Neuronal stem cell (in vitro differentiated cells): ENCODE measurements at regions not wholly inside any gene's neighbourhood (a gene's known extent, or its start where the extent isn't known, plus 50 kb on each side); places are given as distances from the start of the nearest gene placed in this dataset.

Source experiments
- DNase-seq: peaks from one replicate; pipeline ENCODE4 v3.0.0-alpha.2; 2013; ENCODE audit warnings: low spot score
- H2AFZ ChIP-seq: one replicate; pipeline ENCODE4 v1.6.1; 2013; ENCODE audit warnings: mild to moderate bottlenecking, low read length, inconsistent platforms
- H2AK5ac ChIP-seq: 2 replicates; pipeline ENCODE4 v1.6.1; 2013; ENCODE audit warnings: low read depth, mild to moderate bottlenecking, inconsistent platforms, low read length, moderate library complexity, mixed read lengths
- H2BK120ac ChIP-seq: 2 replicates; pipeline ENCODE4 v1.6.1; 2013; ENCODE audit warnings: low read depth, mild to moderate bottlenecking, inconsistent platforms, low read length, moderate library complexity, mixed read lengths
- H2BK12ac ChIP-seq: one replicate; pipeline ENCODE4 v1.6.1; 2013; ENCODE audit warnings: low read length, inconsistent platforms
- H2BK15ac ChIP-seq: 2 replicates; pipeline ENCODE4 v1.6.1; 2013; ENCODE audit warnings: mild to moderate bottlenecking, low read length, inconsistent platforms, mixed read lengths
- H2BK5ac ChIP-seq: one replicate; pipeline ENCODE4 v1.6.1; 2013; ENCODE audit warnings: inconsistent platforms, mild to moderate bottlenecking, low read length, moderate library complexity
- H3K14ac ChIP-seq: one replicate; pipeline ENCODE4 v1.6.1; 2013; ENCODE audit warnings: low read length, inconsistent platforms
- H3K18ac ChIP-seq: 2 replicates; pipeline ENCODE4 v1.6.1; 2013; ENCODE audit warnings: low read length, inconsistent platforms
- H3K23ac ChIP-seq: 2 replicates; pipeline ENCODE4 v1.6.1; 2013; ENCODE audit warnings: low read depth, mild to moderate bottlenecking, mixed read lengths, low read length, inconsistent platforms; ENCODE audit not compliant: poor library complexity
- H3K27ac ChIP-seq: replicated peaks from 3 replicates; pipeline ENCODE4 v1.5.1; 2013; ENCODE audit warnings: low read length, inconsistent platforms
- H3K27me3 ChIP-seq, 3 experiments: 2 replicates each; pipeline ENCODE4 v1.6.1; 2013; ENCODE audit warnings: low read length in 3 of 3, mild to moderate bottlenecking in 2 of 3, inconsistent platforms in 1 of 3, low read depth in 1 of 3, mixed read lengths in 1 of 3, moderate library complexity in 1 of 3; ENCODE audit not compliant: control insufficient read depth in 3 of 3, insufficient read depth in 3 of 3
- H3K36me3 ChIP-seq, 2 donors: replicated peaks in 1 of 2; 2 replicates each; pipeline ENCODE4 v1.6.1; 2013; ENCODE audit warnings: low read length in 2 of 2; ENCODE audit not compliant: control insufficient read depth in 2 of 2, insufficient read depth in 2 of 2
- H3K4ac ChIP-seq: 2 replicates; pipeline ENCODE4 v1.6.1; 2013; ENCODE audit warnings: inconsistent platforms, mild to moderate bottlenecking, low read length, moderate library complexity
- H3K4me1 ChIP-seq, 2 donors: 1 replicate in 1 of 2; 2 replicates in 1 of 2; pipeline ENCODE4 v1.6.1; 2013; ENCODE audit warnings: low read length in 2 of 2, low read depth in 1 of 2; ENCODE audit not compliant: control insufficient read depth in 2 of 2, insufficient read depth in 1 of 2
- H3K4me2 ChIP-seq: one replicate; pipeline ENCODE4 v1.6.1; 2013; ENCODE audit warnings: mild to moderate bottlenecking, low read length, inconsistent platforms; ENCODE audit not compliant: insufficient read depth, poor library complexity, severe bottlenecking
- H3K4me3 ChIP-seq, 2 donors: 2 replicates each; pipeline ENCODE4 v1.5.1; 2013; ENCODE audit warnings: low read length in 2 of 2, mild to moderate bottlenecking in 2 of 2, inconsistent platforms in 1 of 2, moderate library complexity in 1 of 2
- H3K79me1 ChIP-seq: one replicate; pipeline ENCODE4 v1.6.1; 2013; ENCODE audit warnings: low read depth, mild to moderate bottlenecking, inconsistent platforms, low read length, moderate library complexity
- H3K9ac ChIP-seq: one replicate; pipeline ENCODE4 v1.6.1; 2013; ENCODE audit warnings: mild to moderate bottlenecking, low read depth, low read length, inconsistent platforms; ENCODE audit not compliant: poor library complexity
- H3K9me3 ChIP-seq, 2 donors: replicated peaks in 1 of 2; 2 replicates each; pipeline versions ENCODE3 to v1.6.1; 2013; ENCODE audit warnings: low read length in 2 of 2, mild to moderate bottlenecking in 2 of 2, inconsistent platforms in 1 of 2, low read depth in 1 of 2, mixed read lengths in 1 of 2, moderate library complexity in 1 of 2; ENCODE audit not compliant: control insufficient read depth in 2 of 2, insufficient read depth in 1 of 2
- H4K8ac ChIP-seq: one replicate; pipeline ENCODE4 v1.6.1; 2013; ENCODE audit warnings: low read depth, mild to moderate bottlenecking, inconsistent platforms, low read length, moderate library complexity
- H4K91ac ChIP-seq: one replicate; pipeline ENCODE4 v1.6.1; 2013; ENCODE audit warnings: low read length, low read depth, mild to moderate bottlenecking, inconsistent platforms; ENCODE audit not compliant: poor library complexity
- WGBS, 2 donors: extraction: QIAGEN DNeasy Blood & Tissue Kit; methylation state at CpG; one replicate each; pipeline ENCODE4 v1.1.7; 2013; ENCODE audit warnings: missing lambda C conversion rate in 2 of 2, mixed read lengths in 1 of 2; ENCODE audit not compliant: insufficient read length in 2 of 2, insufficient replicate concordance in 1 of 2; ENCODE audit errors: extremely low coverage in 2 of 2; 5-methylcytosine and 5-hydroxymethylcytosine counted together

DNA sequence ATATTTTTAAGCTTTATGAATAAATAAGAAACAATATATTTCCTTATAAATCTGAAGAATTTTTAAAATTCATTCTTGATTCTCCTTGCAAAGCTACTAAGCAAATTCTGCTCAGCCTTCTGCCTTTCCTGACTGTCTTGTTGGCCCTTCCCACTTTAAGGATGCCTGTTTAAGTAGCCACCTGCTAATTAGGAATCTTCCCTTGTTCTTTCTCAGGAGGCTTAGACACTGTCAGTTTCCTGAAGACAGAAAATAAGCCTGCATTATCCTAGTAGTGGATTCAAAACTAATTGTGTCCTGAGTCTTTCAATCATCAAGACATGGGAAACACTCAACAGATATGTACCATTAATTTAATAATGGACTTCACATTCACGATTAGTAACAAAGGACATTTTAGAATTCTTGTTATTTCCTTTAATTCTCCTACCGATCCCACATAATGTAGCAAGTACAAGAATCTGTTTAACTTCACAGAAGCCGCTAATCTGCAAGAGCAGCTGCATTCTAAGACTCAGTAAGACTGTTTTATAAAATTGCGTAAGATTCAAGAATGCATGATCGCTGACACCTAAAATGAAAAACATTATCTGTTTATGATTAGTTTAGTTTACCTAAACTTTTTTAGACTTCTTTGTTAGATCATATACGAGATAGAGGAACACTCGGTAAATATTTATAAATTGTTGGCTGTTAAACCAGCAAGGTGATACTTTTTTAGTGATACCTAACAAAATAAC, 445.4 kb upstream of the DSEL start:
- peak; percentile 21 for DNase-seq
- H3K27ac ChIP-seq: no peak overlapping the region
- no CpG with 5 or more reads among the region's 7 CpGs for WGBS, 2 donors

GRCh38 chr18:67957684-67958083, 441.2 kb upstream of the DSEL start:
- Histone ChIP-seq H3K27ac (no peak overlapping the region), H2BK15ac (no peak overlapping the region), H3K9ac (no peak overlapping the region), H3K14ac (no peak overlapping the region), H3K18ac (no peak overlapping the region), H3K9me3 (no peaks in the 10 kb centered on the region), H2BK5ac (no peak overlapping the region), H3K23ac (no peak overlapping the region), H2BK120ac (no peak overlapping the region), H4K8ac (no peak overlapping the region), H3K4me2 (no peak overlapping the region), H3K4me1 (peaks cover 2 to 10% of the 10 kb centered on the region in 2 donors), H3K79me1 (no peaks in the 10 kb centered on the region), H3K4ac (no peak overlapping the region), H3K27me3 (no peaks in the 10 kb centered on the region), H3K4me3 (no peak overlapping the region), H4K91ac (no peak overlapping the region), H2AK5ac (no peak overlapping the region), H2AFZ (peak overlapping the region; percentile 38), H2BK12ac (no peak overlapping the region), H3K36me3 (no peaks in the 10 kb centered on the region)
- no CpG with 5 or more reads among the region's 2 CpGs for WGBS, 2 donors
- no peak for DNase-seq

More for the DNA sequence above, 445.4 kb upstream of the DSEL start:
- H3K23ac ChIP-seq: no peak overlapping the region
- H2AK5ac ChIP-seq: no peak overlapping the region
- H3K4me3 ChIP-seq: no peak overlapping the region
- no peak overlapping the region for H4K8ac ChIP-seq
- H2BK5ac ChIP-seq: no peak overlapping the region
- no peak overlapping the region for H3K18ac ChIP-seq
- H3K4me2 ChIP-seq: no peak overlapping the region
- no peaks in the 10 kb centered on the region for H3K36me3 ChIP-seq
- H2BK15ac ChIP-seq: no peak overlapping the region
- H3K27me3 ChIP-seq: no peaks in the 10 kb centered on the region
- no peaks in the 10 kb centered on the region for H3K79me1 ChIP-seq
- no peak overlapping the region for H2BK12ac ChIP-seq
- H4K91ac ChIP-seq: no peak overlapping the region
- no peak overlapping the region for H2AFZ ChIP-seq
- no peak overlapping the region for H3K9ac ChIP-seq
- H3K14ac ChIP-seq: no peak overlapping the region
- H3K4me1 ChIP-seq: peaks cover 2 to 5% of the 10 kb centered on the region in 2 donors
- H2BK120ac ChIP-seq: no peak overlapping the region
- no peak overlapping the region for H3K4ac ChIP-seq
- no peaks in the 10 kb centered on the region for H3K9me3 ChIP-seq

- Histone ChIP-seq H2AK5ac (no peak overlapping the region), H3K14ac (no peak overlapping the region), H3K18ac (no peak overlapping the region), H3K4ac (no peak overlapping the region), H3K4me3 (peak overlapping the region in 1 of 2 donors; percentile 49), H2BK120ac (no peak overlapping the region), H3K4me1 (peaks cover 2 to 10% of the 10 kb centered on the region in 2 donors), H3K9ac (no peak overlapping the region), H2AFZ (peak overlapping the region; percentile 19), H2BK5ac (no peak overlapping the region), H4K8ac (no peak overlapping the region), H2BK12ac (no peak overlapping the region), H3K36me3 (no peaks in the 10 kb centered on the region), H4K91ac (no peak overlapping the region), H3K23ac (no peak overlapping the region), H3K9me3 (no peaks in the 10 kb centered on the region), H2BK15ac (no peak overlapping the region), H3K4me2 (no peak overlapping the region), H3K27ac (no peak overlapping the region), H3K27me3 (no peaks in the 10 kb centered on the region), H3K79me1 (no peaks in the 10 kb centered on the region)
- no peak for DNase-seq
- no CpG with 5 or more reads among the region's 3 CpGs for WGBS, 2 donors
Observed at GRCh38 chr18:67954594-67954993, 438.1 kb upstream of the DSEL start.

GRCh38 chr18:67951137-67951536, 434.6 kb upstream of the DSEL start:
- Histone ChIP-seq H3K4me1 (peaks cover 0 to 5% of the 10 kb centered on the region in 2 donors), H3K27me3 (no peaks in the 10 kb centered on the region), H3K79me1 (no peaks in the 10 kb centered on the region), H3K4me2 (no peak overlapping the region), H3K18ac (no peak overlapping the region), H2AK5ac (no peak overlapping the region), H2BK15ac (no peak overlapping the region), H3K36me3 (no peaks in the 10 kb centered on the region), H2BK12ac (no peak overlapping the region), H3K27ac (no peak overlapping the region), H3K4me3 (no peak overlapping the region), H4K91ac (no peak overlapping the region), H3K14ac (no peak overlapping the region), H3K4ac (no peak overlapping the region), H2BK5ac (no peak overlapping the region), H3K9ac (no peak overlapping the region), H2AFZ (no peak overlapping the region), H2BK120ac (no peak overlapping the region), H3K9me3 (no peaks in the 10 kb centered on the region), H3K23ac (no peak overlapping the region), H4K8ac (no peak overlapping the region)
- no peak for DNase-seq
- WGBS, 2 donors: no CpG with 5 or more reads among the region's 7 CpGs
